ENCODE measurements at regions not wholly inside any gene's neighbourhood (a gene's known extent, or its start where the extent isn't known, plus 50 kb on each side); places are given as distances from the start of the nearest gene placed in this dataset.

GRCh38 chr3:178381555-178381954, 154.7 kb upstream of the KCNMB2 start:
- intact Hi-C loops (cut with micrococcal nuclease; ENCODE audit: unreplicated experiment), result loop anchor here (5.0 to 10.0 kb wide), 2 partner anchors 279 to 767 kb away; no protein-coding TSS in a partner anchor
- no peaks in the 10 kb centered on the region for H3K36me3 Mint-ChIP-seq (ENCODE audit: insufficient read depth, unreplicated experiment)
- H3K27ac Mint-ChIP-seq (ENCODE audit: unreplicated experiment), result no peak overlapping the region
- no peak for TF ChIP-seq CTCF (IDR thresholded peaks at IDR 0.05; ENCODE audit: unreplicated experiment)
- H3K4me3 Mint-ChIP-seq (ENCODE audit: low read depth, unreplicated experiment), result no peak overlapping the region
- CTCF ChIA-PET, result no interaction called here
- BruUV-seq (replicated peaks), result no TSS peak
- peaks cover 3% of the 10 kb centered on the region for H3K9me3 Mint-ChIP-seq (ENCODE audit: low read depth, unreplicated experiment)
- no peaks in the 10 kb centered on the region for H3K4me1 Mint-ChIP-seq (ENCODE audit: low read depth, unreplicated experiment)
- no peaks in the 10 kb centered on the region for H3K27me3 Mint-ChIP-seq (ENCODE audit: unreplicated experiment)
- DNase-seq, result no peak

- Mint-ChIP-seq H3K4me3 (ENCODE audit: low read depth, unreplicated experiment) (no peak overlapping the region), H3K27ac (ENCODE audit: unreplicated experiment) (no peak overlapping the region)
- CTCF ChIA-PET, result interaction anchor here (0.6 kb wide), 1 partner anchor 1141 kb away, joined by 8 read pairs; no protein-coding TSS in a partner anchor
These were observed 154.2 kb upstream of the KCNMB2 start for GRCh38 chr3:178381971-178382448.

GRCh38 chr3:178382449-178383061, 153.7 kb upstream of the KCNMB2 start:
- CTCF ChIA-PET, result interaction anchor here (0.6 to 0.8 kb wide), 2 partner anchors 10 to 1142 kb away, joined by 3 to 8 read pairs; no protein-coding TSS in a partner anchor
- Mint-ChIP-seq H3K27ac (ENCODE audit: unreplicated experiment) (no peak overlapping the region), H3K4me3 (ENCODE audit: low read depth, unreplicated experiment) (no peak overlapping the region), H3K36me3 (ENCODE audit: insufficient read depth, unreplicated experiment) (no peaks in the 10 kb centered on the region), H3K4me1 (ENCODE audit: low read depth, unreplicated experiment) (no peaks in the 10 kb centered on the region), H3K9me3 (ENCODE audit: low read depth, unreplicated experiment) (peaks cover 3% of the 10 kb centered on the region), H3K27me3 (ENCODE audit: unreplicated experiment) (no peaks in the 10 kb centered on the region)
- intact Hi-C loops (cut with micrococcal nuclease; ENCODE audit: unreplicated experiment), result loop anchor here (5.0 to 10.0 kb wide), 2 partner anchors 280 to 768 kb away; no protein-coding TSS in a partner anchor
- TF ChIP-seq CTCF (IDR thresholded peaks at IDR 0.05; ENCODE audit: unreplicated experiment), result no peak
- no peak for DNase-seq
- BruUV-seq (replicated peaks), result no TSS peak

More at GRCh38 chr3:178381971-178382448, 154.2 kb upstream of the KCNMB2 start:
- intact Hi-C loops (cut with micrococcal nuclease; ENCODE audit: unreplicated experiment), result loop anchor here (5.0 to 10.0 kb wide), 2 partner anchors 280 to 767 kb away; no protein-coding TSS in a partner anchor
- no TSS peak for BruUV-seq (replicated peaks)
- DNase-seq, result no peak
- no peaks in the 10 kb centered on the region for H3K4me1 Mint-ChIP-seq (ENCODE audit: low read depth, unreplicated experiment)
- no peaks in the 10 kb centered on the region for H3K27me3 Mint-ChIP-seq (ENCODE audit: unreplicated experiment)
- no peak for TF ChIP-seq CTCF (IDR thresholded peaks at IDR 0.05; ENCODE audit: unreplicated experiment)
- H3K36me3 Mint-ChIP-seq (ENCODE audit: insufficient read depth, unreplicated experiment), result no peaks in the 10 kb centered on the region
- peaks cover 3% of the 10 kb centered on the region for H3K9me3 Mint-ChIP-seq (ENCODE audit: low read depth, unreplicated experiment)

- BruUV-seq (replicated peaks), result no TSS peak
- Mint-ChIP-seq H3K9me3 (ENCODE audit: low read depth, unreplicated experiment) (no peaks in the 10 kb centered on the region), H3K4me1 (ENCODE audit: low read depth, unreplicated experiment) (no peaks in the 10 kb centered on the region), H3K27ac (ENCODE audit: unreplicated experiment) (no peak overlapping the region), H3K4me3 (ENCODE audit: low read depth, unreplicated experiment) (no peak overlapping the region), H3K27me3 (ENCODE audit: unreplicated experiment) (no peaks in the 10 kb centered on the region), H3K36me3 (ENCODE audit: insufficient read depth, unreplicated experiment) (no peaks in the 10 kb centered on the region)
- intact Hi-C loops (cut with micrococcal nuclease; ENCODE audit: unreplicated experiment), result loop anchor here (1.0 to 10.0 kb wide), 7 partner anchors 282 to 1512 kb away; no protein-coding TSS in a partner anchor
- DNase-seq, result no peak
- TF ChIP-seq CTCF (IDR thresholded peaks at IDR 0.05; ENCODE audit: unreplicated experiment), result no peak
- CTCF ChIA-PET, result interaction anchor here (0.9 to 1.6 kb wide), 6 partner anchors 300 to 1512 kb away, joined by 4 to 6 read pairs (median 4); no protein-coding TSS in a partner anchor
These were observed 151.7 kb upstream of the KCNMB2 start for GRCh38 chr3:178384321-178385230.

All from Calu3 (cell line).